NT2/D1 (cell line): ENCODE measurements at regions not wholly inside any gene's neighbourhood (a gene's known extent, or its start where the extent isn't known, plus 50 kb on each side); places are given as distances from the start of the nearest gene placed in this dataset.

ENCODE experiments used
- DNase-seq: peaks from one replicate; pipeline ENCODE4 v3.0.0-alpha.2; 2011; ENCODE audit warnings: low read depth, low spot score
- H3K27me3 ChIP-seq: 2 replicates; pipeline ENCODE4 v1.6.0; 2011; ENCODE audit warnings: mild to moderate bottlenecking; ENCODE audit not compliant: insufficient read length, insufficient read depth
- H3K36me3 ChIP-seq: 2 replicates; pipeline ENCODE4 v1.6.1; 2011; ENCODE audit warnings: mild to moderate bottlenecking, low read length, mixed read lengths; ENCODE audit not compliant: insufficient read depth, insufficient read length
- H3K4me1 ChIP-seq: 2 replicates; pipeline ENCODE4 v1.5.1; 2011; ENCODE audit not compliant: insufficient read depth, insufficient read length
- H3K4me3 ChIP-seq: 2 replicates; pipeline ENCODE4 v1.5.1; 2011; ENCODE audit warnings: low read depth; ENCODE audit not compliant: insufficient read length
- H3K9ac ChIP-seq: 2 replicates; pipeline ENCODE4 v1.6.0; 2011; ENCODE audit warnings: low read depth; ENCODE audit not compliant: insufficient read length
- H3K9me3 ChIP-seq: 2 replicates; pipeline ENCODE4 v1.5.1; 2011; ENCODE audit warnings: mild to moderate bottlenecking, low read length; ENCODE audit not compliant: insufficient read depth
- SUZ12 ChIP-seq: IDR thresholded peaks from 2 replicates; pipeline ENCODE4 v1.6.1; 2011; ENCODE audit not compliant: insufficient read length, insufficient read depth; ENCODE audit errors: extremely low read depth
- YY1 ChIP-seq: IDR thresholded peaks from 2 replicates; pipeline ENCODE4 v1.6.1; 2011; ENCODE audit not compliant: insufficient read length, insufficient read depth
- ZNF274 ChIP-seq: IDR thresholded peaks from 2 replicates; pipeline ENCODE4 v1.6.1; 2011; ENCODE audit warnings: mild to moderate bottlenecking, low read depth, low read length

DNA sequence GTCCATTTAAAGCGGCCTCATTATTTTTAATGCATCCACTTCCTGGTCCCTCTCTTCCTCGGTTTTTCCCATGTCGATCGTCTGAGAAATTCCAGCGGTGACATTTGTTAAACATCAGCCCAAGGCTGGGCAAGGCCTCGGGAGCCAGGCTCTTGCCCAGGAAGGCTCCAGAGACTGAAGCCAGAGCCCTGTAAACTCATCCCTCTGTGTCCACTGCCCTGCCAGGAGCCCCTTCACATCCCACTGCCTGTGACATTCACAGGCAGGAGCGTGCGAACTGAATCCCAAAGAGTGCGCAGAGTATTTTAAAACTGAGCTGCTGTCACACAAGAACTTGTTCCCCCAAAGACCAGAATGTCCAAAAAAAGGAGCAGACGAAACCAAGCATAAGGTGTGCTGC is 56.5 kb upstream of the ANO1 start:
- no peak for DNase-seq
- no peak for TF ChIP-seq SUZ12
- TF ChIP-seq ZNF274, result no peak
- no peak for TF ChIP-seq YY1
- Histone ChIP-seq H3K27me3 (no peaks in the 10 kb centered on the region), H3K9ac (no peak overlapping the region), H3K9me3 (no peaks in the 10 kb centered on the region), H3K36me3 (no peaks in the 10 kb centered on the region), H3K4me3 (no peak overlapping the region), H3K4me1 (no peaks in the 10 kb centered on the region)

DNA sequence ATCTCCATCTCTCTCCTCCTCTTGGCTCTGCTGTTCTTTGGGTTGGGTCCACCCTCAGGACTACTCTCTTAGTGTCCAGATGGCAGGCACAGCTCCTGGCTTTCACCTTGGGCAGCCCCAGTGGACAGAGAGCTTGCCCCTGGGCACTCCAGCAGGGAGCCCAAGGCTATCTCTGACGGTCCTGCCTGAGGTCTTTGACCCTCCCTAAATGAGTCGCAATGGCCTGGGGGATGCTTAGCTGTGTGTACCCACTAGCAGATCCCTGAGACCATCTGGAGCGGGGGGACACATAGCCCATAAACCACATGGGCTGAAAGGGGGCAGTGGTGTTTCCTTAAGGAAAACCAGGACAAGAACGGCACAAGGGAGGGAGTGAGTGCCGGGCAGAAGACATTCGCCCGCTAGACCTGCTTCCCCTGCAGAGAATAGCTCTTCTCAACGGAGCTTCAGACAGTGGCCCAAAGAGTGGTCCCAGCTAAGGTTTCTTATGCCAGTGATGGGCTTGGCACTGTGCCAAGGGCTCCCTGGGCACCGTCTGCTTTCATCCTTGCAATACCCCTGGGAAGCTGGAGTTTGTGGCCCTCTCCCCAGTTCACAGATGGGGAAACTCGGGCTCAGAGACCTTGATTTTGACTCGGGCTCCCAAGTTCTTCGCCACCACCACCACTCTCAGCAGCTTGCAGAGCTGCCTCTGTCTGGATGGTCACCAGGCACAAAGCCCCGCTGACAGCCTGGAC is 53.9 kb upstream of the ANO1 start:
- Histone ChIP-seq H3K4me3 (no peak overlapping the region), H3K4me1 (peaks cover 2% of the 10 kb centered on the region), H3K27me3 (no peaks in the 10 kb centered on the region), H3K36me3 (no peaks in the 10 kb centered on the region), H3K9ac (no peak overlapping the region), H3K9me3 (no peaks in the 10 kb centered on the region)
- TF ChIP-seq YY1 (no peak), ZNF274 (no peak), SUZ12 (no peak)
- no peak for DNase-seq

DNA sequence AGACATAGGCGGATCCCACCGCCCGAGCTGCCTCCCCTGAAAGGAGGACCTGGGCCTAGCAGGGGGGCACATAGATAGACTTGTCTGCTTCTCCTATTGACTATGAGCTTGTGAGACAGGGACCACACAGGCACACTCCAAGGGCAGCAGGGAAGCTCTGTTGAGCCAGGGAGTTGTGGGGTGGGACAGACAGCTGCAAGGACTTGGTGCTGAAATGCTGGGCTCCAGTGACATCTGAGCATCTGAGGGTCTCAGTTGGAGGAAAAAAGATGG is 53.4 kb upstream of the ANO1 start:
- peaks cover 4% of the 10 kb centered on the region for H3K4me1 ChIP-seq
- H3K36me3 ChIP-seq, result no peaks in the 10 kb centered on the region
- TF ChIP-seq SUZ12 (no peak), ZNF274 (no peak)
- DNase-seq, result no peak
- H3K27me3 ChIP-seq, result no peaks in the 10 kb centered on the region
- no peak overlapping the region for H3K4me3 ChIP-seq
- no peak overlapping the region for H3K9ac ChIP-seq
- no peaks in the 10 kb centered on the region for H3K9me3 ChIP-seq

DNA sequence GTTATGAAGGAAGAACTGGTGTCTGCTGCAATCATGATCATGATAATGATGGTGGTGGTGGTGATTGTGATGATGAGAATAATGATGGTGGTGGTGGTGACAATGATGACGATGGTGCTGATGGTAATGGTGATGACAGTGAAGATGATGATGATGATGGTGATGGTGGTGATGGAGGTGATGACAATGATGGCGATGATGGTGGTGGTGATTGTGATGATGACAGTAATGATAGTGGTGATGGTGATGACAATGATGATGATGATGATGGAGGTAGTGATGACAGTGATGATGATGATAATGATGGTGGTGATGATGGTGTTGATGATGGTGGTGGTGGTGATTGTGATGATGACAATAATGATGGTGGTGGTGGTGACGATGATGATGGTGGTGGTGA is 52.8 kb upstream of the ANO1 start:
- H3K36me3 ChIP-seq, result no peaks in the 10 kb centered on the region
- H3K4me1 ChIP-seq, result peaks cover 4% of the 10 kb centered on the region
- H3K9ac ChIP-seq, result no peak overlapping the region
- DNase-seq, result no peak
- TF ChIP-seq SUZ12 (no peak), ZNF274 (no peak), YY1 (no peak)
- H3K27me3 ChIP-seq, result no peaks in the 10 kb centered on the region
- no peak overlapping the region for H3K4me3 ChIP-seq
- H3K9me3 ChIP-seq, result no peaks in the 10 kb centered on the region

DNA sequence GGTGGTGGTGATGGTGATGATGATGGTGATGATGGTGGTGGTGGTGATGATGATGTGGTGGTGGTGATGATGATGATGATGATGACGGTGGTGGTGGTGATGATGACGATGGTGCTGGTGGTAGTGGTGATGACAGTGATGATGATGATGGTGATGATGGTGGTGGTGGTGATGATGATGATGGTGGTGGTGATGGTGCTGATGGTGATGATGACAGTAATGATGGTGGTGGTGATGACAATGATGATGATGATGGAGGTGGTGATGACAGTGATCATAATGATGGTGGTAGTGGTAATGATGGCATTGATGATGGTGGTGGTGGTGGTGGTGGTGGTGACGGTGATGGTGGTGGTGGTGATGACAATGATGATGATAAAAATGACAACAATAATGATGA is 52.1 kb upstream of the ANO1 start:
- H3K4me3 ChIP-seq, result no peak overlapping the region
- no peaks in the 10 kb centered on the region for H3K36me3 ChIP-seq
- no peak for DNase-seq
- H3K27me3 ChIP-seq, result no peaks in the 10 kb centered on the region
- TF ChIP-seq SUZ12 (no peak), YY1 (no peak), ZNF274 (no peak)
- H3K9me3 ChIP-seq, result no peaks in the 10 kb centered on the region
- peaks cover 4% of the 10 kb centered on the region for H3K4me1 ChIP-seq
- H3K9ac ChIP-seq, result no peak overlapping the region

DNA sequence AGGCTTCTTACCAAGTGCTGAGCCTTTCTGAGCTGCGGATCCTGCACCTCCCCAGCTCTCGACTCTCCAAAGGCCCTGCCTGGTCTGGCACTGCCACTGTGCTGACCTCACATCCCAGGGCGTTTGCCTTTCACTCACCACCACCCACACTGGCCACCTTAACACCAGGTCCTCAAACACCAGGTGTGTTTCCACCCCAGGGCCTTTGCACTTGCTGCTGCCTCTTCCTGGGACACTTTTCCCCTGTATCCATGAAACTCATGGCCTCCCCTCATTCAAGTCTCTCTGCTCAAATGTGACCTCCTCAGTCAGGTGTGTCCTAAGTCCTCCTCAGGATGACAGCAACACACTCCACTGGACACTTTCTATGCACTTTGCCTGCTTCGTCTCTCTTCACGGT is 51.4 kb upstream of the ANO1 start:
- TF ChIP-seq ZNF274 (no peak), SUZ12 (no peak), YY1 (no peak)
- Histone ChIP-seq H3K9me3 (no peaks in the 10 kb centered on the region), H3K4me3 (no peak overlapping the region), H3K4me1 (peaks cover 4% of the 10 kb centered on the region), H3K9ac (no peak overlapping the region), H3K27me3 (no peaks in the 10 kb centered on the region), H3K36me3 (no peaks in the 10 kb centered on the region)
- no peak for DNase-seq

DNA sequence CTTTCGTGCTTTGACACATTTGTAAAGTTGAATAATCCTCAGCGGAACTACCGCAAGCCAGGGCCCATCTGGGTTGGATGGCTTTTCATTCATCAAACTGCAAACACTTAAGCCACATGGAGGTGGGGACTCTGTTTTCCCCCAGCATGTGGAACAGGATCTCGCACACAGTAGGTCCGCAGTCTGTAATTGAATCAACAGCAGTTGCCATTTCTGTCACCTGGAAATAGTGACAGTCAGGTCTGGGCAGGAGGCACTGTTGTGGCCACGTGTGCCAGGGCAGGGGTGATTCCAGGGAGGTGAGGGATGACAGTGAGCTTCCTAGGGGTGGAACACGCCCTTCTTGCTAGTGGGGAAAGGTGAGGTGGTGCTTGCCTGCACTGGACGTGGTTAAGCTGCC is 50.7 kb upstream of the ANO1 start:
- no peaks in the 10 kb centered on the region for H3K36me3 ChIP-seq
- TF ChIP-seq SUZ12, result no peak
- TF ChIP-seq ZNF274, result no peak
- no peak for TF ChIP-seq YY1
- H3K4me3 ChIP-seq, result no peak overlapping the region
- peaks cover 4% of the 10 kb centered on the region for H3K4me1 ChIP-seq
- no peaks in the 10 kb centered on the region for H3K9me3 ChIP-seq
- no peak for DNase-seq
- H3K27me3 ChIP-seq, result no peaks in the 10 kb centered on the region
- H3K9ac ChIP-seq, result no peak overlapping the region
